ENCODE measurements at regions not wholly inside any gene's neighbourhood (a gene's known extent, or its start where the extent isn't known, plus 50 kb on each side); places are given as distances from the start of the nearest gene placed in this dataset.
A peak's percentile ranks its signal among the peaks of the same experiment; 100 is the strongest.
"Not testable (repeated sequence)": the region's sequence is repeated elsewhere in the genome, so short reads cannot be mapped to it uniquely, and the experiment has no call there.

- DNase-seq (ENCODE audit: insufficient read length, low spot score, missing footprints); H3K9me3 ChIP-seq (ENCODE audit: low read depth, low read length); H2AFZ ChIP-seq (ENCODE audit: low read length); H3K27ac ChIP-seq (ENCODE audit: low read depth, low read length); H3K4me1 ChIP-seq (ENCODE audit: insufficient read depth, low read length); H3K4me3 ChIP-seq (ENCODE audit: insufficient read depth, low read length); H3K27me3 ChIP-seq (ENCODE audit: insufficient read depth, low read length); H3K4me2 ChIP-seq (ENCODE audit: insufficient read depth, low read length); H3K36me3 ChIP-seq (ENCODE audit: insufficient read depth, low read length); H4K20me1 ChIP-seq (ENCODE audit: insufficient read depth, low read length); H3K79me2 ChIP-seq (ENCODE audit: insufficient read depth, low read length): not testable (repeated sequence)
Measured at GRCh38 chr1:146479188-146479587, 250.4 kb upstream of the NOTCH2NLA start.

- H4K20me1 ChIP-seq (ENCODE audit: insufficient read depth, low read length); H3K27ac ChIP-seq (ENCODE audit: low read depth, low read length); H3K9me3 ChIP-seq (ENCODE audit: low read depth, low read length); H3K4me3 ChIP-seq (ENCODE audit: insufficient read depth, low read length); H2AFZ ChIP-seq (ENCODE audit: low read length); DNase-seq (ENCODE audit: insufficient read length, low spot score, missing footprints); H3K4me1 ChIP-seq (ENCODE audit: insufficient read depth, low read length); H3K36me3 ChIP-seq (ENCODE audit: insufficient read depth, low read length); H3K4me2 ChIP-seq (ENCODE audit: insufficient read depth, low read length); H3K27me3 ChIP-seq (ENCODE audit: insufficient read depth, low read length); H3K79me2 ChIP-seq (ENCODE audit: insufficient read depth, low read length): not testable (repeated sequence)
- TF ChIP-seq CTCF (IDR thresholded peaks at IDR 0.05; ENCODE audit: extremely low read depth, low read depth, low read length) = peak; percentile 60
Measured at GRCh38 chr1:146478125-146478720, 249.4 kb upstream of the NOTCH2NLA start.

GRCh38 chr1:146475086-146475485 lies 246.3 kb upstream of the NOTCH2NLA start:
- not testable (repeated sequence) for H4K20me1 ChIP-seq (ENCODE audit: insufficient read depth, low read length); H3K36me3 ChIP-seq (ENCODE audit: insufficient read depth, low read length); H2AFZ ChIP-seq (ENCODE audit: low read length); H3K79me2 ChIP-seq (ENCODE audit: insufficient read depth, low read length); H3K9me3 ChIP-seq (ENCODE audit: low read depth, low read length); H3K27me3 ChIP-seq (ENCODE audit: insufficient read depth, low read length); H3K4me2 ChIP-seq (ENCODE audit: insufficient read depth, low read length); H3K27ac ChIP-seq (ENCODE audit: low read depth, low read length); DNase-seq (ENCODE audit: insufficient read length, low spot score, missing footprints); H3K4me1 ChIP-seq (ENCODE audit: insufficient read depth, low read length); H3K4me3 ChIP-seq (ENCODE audit: insufficient read depth, low read length)

GRCh38 chr1:146474216-146474615 lies 245.4 kb upstream of the NOTCH2NLA start:
- H3K4me3 ChIP-seq (ENCODE audit: insufficient read depth, low read length); H3K9me3 ChIP-seq (ENCODE audit: low read depth, low read length); H3K4me2 ChIP-seq (ENCODE audit: insufficient read depth, low read length); DNase-seq (ENCODE audit: insufficient read length, low spot score, missing footprints); H3K27ac ChIP-seq (ENCODE audit: low read depth, low read length); H3K36me3 ChIP-seq (ENCODE audit: insufficient read depth, low read length); H3K79me2 ChIP-seq (ENCODE audit: insufficient read depth, low read length); H3K27me3 ChIP-seq (ENCODE audit: insufficient read depth, low read length); H4K20me1 ChIP-seq (ENCODE audit: insufficient read depth, low read length); H2AFZ ChIP-seq (ENCODE audit: low read length); H3K4me1 ChIP-seq (ENCODE audit: insufficient read depth, low read length): not testable (repeated sequence)

GRCh38 chr1:146472192-146472861 lies 243.5 kb upstream of the NOTCH2NLA start:
- H3K4me2 ChIP-seq (ENCODE audit: insufficient read depth, low read length) = peak overlapping the region; percentile 75
- peak overlapping the region; percentile 66 for H3K4me3 ChIP-seq (ENCODE audit: insufficient read depth, low read length)
- H3K36me3 ChIP-seq (ENCODE audit: insufficient read depth, low read length); H3K27me3 ChIP-seq (ENCODE audit: insufficient read depth, low read length); H4K20me1 ChIP-seq (ENCODE audit: insufficient read depth, low read length); H3K79me2 ChIP-seq (ENCODE audit: insufficient read depth, low read length); H3K27ac ChIP-seq (ENCODE audit: low read depth, low read length); DNase-seq (ENCODE audit: insufficient read length, low spot score, missing footprints); H3K4me1 ChIP-seq (ENCODE audit: insufficient read depth, low read length); H3K9me3 ChIP-seq (ENCODE audit: low read depth, low read length): not testable (repeated sequence)
- peak overlapping the region; percentile 71 for H2AFZ ChIP-seq (ENCODE audit: low read length)

GRCh38 chr1:146459939-146460338 lies 231.1 kb upstream of the NOTCH2NLA start:
- H3K27me3 ChIP-seq (ENCODE audit: insufficient read depth, low read length); H3K9me3 ChIP-seq (ENCODE audit: low read depth, low read length); H3K4me3 ChIP-seq (ENCODE audit: insufficient read depth, low read length): not testable (repeated sequence)

GRCh38 chr1:146459308-146459707 lies 230.5 kb upstream of the NOTCH2NLA start:
- not testable (repeated sequence) for H3K36me3 ChIP-seq (ENCODE audit: insufficient read depth, low read length); H3K27ac ChIP-seq (ENCODE audit: low read depth, low read length); H3K79me2 ChIP-seq (ENCODE audit: insufficient read depth, low read length); H3K4me3 ChIP-seq (ENCODE audit: insufficient read depth, low read length); H3K4me1 ChIP-seq (ENCODE audit: insufficient read depth, low read length); DNase-seq (ENCODE audit: insufficient read length, low spot score, missing footprints); H3K4me2 ChIP-seq (ENCODE audit: insufficient read depth, low read length); H3K27me3 ChIP-seq (ENCODE audit: insufficient read depth, low read length); H3K9me3 ChIP-seq (ENCODE audit: low read depth, low read length); H4K20me1 ChIP-seq (ENCODE audit: insufficient read depth, low read length); H2AFZ ChIP-seq (ENCODE audit: low read length)

More at GRCh38 chr1:146459939-146460338, 231.1 kb upstream of the NOTCH2NLA start:
- H4K20me1 ChIP-seq (ENCODE audit: insufficient read depth, low read length); H3K4me1 ChIP-seq (ENCODE audit: insufficient read depth, low read length); H2AFZ ChIP-seq (ENCODE audit: low read length); DNase-seq (ENCODE audit: insufficient read length, low spot score, missing footprints); H3K36me3 ChIP-seq (ENCODE audit: insufficient read depth, low read length); H3K27ac ChIP-seq (ENCODE audit: low read depth, low read length); H3K79me2 ChIP-seq (ENCODE audit: insufficient read depth, low read length); H3K4me2 ChIP-seq (ENCODE audit: insufficient read depth, low read length): not testable (repeated sequence)

GRCh38 chr1:146448877-146449246 lies 220.0 kb upstream of the NOTCH2NLA start:
- H3K4me1 ChIP-seq (ENCODE audit: insufficient read depth, low read length); H3K27me3 ChIP-seq (ENCODE audit: insufficient read depth, low read length); H3K4me3 ChIP-seq (ENCODE audit: insufficient read depth, low read length); H3K79me2 ChIP-seq (ENCODE audit: insufficient read depth, low read length); H2AFZ ChIP-seq (ENCODE audit: low read length); DNase-seq (ENCODE audit: insufficient read length, low spot score, missing footprints); H3K9me3 ChIP-seq (ENCODE audit: low read depth, low read length); H3K36me3 ChIP-seq (ENCODE audit: insufficient read depth, low read length); H3K27ac ChIP-seq (ENCODE audit: low read depth, low read length); H3K4me2 ChIP-seq (ENCODE audit: insufficient read depth, low read length); H4K20me1 ChIP-seq (ENCODE audit: insufficient read depth, low read length): not testable (repeated sequence)
